ENCODE measurements at regions not wholly inside any gene's neighbourhood (a gene's known extent, or its start where the extent isn't known, plus 50 kb on each side); places are given as distances from the start of the nearest gene placed in this dataset.

DNA sequence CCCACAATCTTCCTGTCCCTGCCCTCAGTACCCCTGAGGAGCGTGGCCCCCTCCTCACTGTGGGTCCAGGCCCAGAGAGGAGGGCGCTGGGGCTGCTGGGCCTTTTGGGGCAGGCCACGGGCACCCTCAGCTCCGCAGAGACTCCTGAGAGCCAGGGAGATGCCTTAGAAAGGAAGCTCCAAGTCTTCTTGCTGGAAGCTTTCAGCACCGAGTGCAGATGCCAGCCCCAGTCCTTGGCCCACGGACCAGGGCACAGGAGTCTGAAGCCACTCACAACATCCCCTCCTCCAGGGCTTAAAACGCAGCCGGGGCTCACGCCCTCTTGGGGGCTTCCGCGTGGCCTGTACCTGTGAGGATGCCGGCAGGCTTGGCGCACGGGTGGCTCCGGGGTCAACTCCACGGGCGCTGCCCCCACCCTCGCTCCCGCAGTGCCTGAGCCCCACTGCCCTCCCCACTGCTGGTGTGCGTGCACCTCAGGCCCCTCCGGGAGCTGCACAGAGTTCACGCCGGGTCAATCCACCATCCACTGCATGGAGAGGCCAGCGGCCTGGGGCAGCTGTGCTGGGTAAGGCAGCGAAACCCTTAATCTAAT lies 72.1 kb upstream of the CTDP1 start:
- ATAC-seq (ENCODE audit: poor library complexity) (no peak), DNase-seq (no peak)
- H3K36me3 Mint-ChIP-seq (ENCODE audit: low read depth), result no peaks in the 10 kb centered on the region
- Histone ChIP-seq H3K36me3 (ENCODE audit: insufficient read depth, low read length) (no peaks in the 10 kb centered on the region), H3K4me3 (ENCODE audit: low read length) (no peak overlapping the region), H3K9me3 (ENCODE audit: control insufficient read depth in 1 of 2, insufficient read depth in 1 of 2, low read length in 2 of 2) (peaks cover 0 to 6% of the 10 kb centered on the region in 2 experiments), H3K4me1 (ENCODE audit: insufficient read depth, low read length) (no peaks in the 10 kb centered on the region), H3K27me3 (ENCODE audit: control insufficient read depth in 1 of 2, insufficient read depth in 2 of 2, low read length in 2 of 2) (no peaks in the 10 kb centered on the region), H3K27ac (ENCODE audit: low read depth in 1 of 2, low read length in 2 of 2) (no peak overlapping the region)
- H3K9me3 Mint-ChIP-seq, result no peaks in the 10 kb centered on the region
- no peaks in the 10 kb centered on the region for H3K4me1 Mint-ChIP-seq (ENCODE audit: low read depth)
- H3K27ac Mint-ChIP-seq, result no peak overlapping the region
- no peaks in the 10 kb centered on the region for H3K27me3 Mint-ChIP-seq
- ChIA-PET CTCF (no interaction called here), POLR2A (no interaction called here)
- TF ChIP-seq, protein P1, sequence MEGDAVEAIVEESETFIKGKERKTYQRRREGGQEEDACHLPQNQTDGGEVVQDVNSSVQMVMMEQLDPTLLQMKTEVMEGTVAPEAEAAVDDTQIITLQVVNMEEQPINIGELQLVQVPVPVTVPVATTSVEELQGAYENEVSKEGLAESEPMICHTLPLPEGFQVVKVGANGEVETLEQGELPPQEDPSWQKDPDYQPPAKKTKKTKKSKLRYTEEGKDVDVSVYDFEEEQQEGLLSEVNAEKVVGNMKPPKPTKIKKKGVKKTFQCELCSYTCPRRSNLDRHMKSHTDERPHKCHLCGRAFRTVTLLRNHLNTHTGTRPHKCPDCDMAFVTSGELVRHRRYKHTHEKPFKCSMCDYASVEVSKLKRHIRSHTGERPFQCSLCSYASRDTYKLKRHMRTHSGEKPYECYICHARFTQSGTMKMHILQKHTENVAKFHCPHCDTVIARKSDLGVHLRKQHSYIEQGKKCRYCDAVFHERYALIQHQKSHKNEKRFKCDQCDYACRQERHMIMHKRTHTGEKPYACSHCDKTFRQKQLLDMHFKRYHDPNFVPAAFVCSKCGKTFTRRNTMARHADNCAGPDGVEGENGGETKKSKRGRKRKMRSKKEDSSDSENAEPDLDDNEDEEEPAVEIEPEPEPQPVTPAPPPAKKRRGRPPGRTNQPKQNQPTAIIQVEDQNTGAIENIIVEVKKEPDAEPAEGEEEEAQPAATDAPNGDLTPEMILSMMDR (IDR thresholded peaks at IDR 0.05), result no peak
- intact Hi-C loops (cut with DNase I, micrococcal nuclease), result no loop called here
- no peak overlapping the region for H3K4me3 Mint-ChIP-seq

DNA sequence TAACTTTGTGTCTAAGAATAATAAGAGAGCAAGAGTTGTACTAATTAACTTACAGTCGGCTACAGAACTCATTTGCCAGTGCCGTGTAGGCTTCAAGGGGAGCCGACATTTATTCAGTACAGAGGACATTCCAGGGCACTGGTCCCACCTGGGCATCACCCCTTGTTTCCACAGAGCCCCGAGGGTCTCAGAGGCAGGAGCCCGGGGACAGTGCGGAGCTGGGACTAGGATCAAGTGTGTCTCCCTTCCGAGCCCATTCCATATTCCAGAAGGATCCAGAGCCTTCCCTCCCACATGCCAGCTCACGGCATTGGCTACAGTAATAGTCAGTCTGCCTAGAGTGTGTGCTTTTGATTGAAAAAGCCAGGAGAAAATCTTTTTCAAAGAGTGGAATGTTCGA lies 71.5 kb upstream of the CTDP1 start:
- TF ChIP-seq, protein P1 (IDR thresholded peaks at IDR 0.05), result no peak
- Mint-ChIP-seq H3K4me1 (ENCODE audit: low read depth) (no peaks in the 10 kb centered on the region), H3K36me3 (ENCODE audit: low read depth) (no peaks in the 10 kb centered on the region), H3K27me3 (no peaks in the 10 kb centered on the region), H3K27ac (no peak overlapping the region), H3K4me3 (no peak overlapping the region), H3K9me3 (no peaks in the 10 kb centered on the region)
- DNase-seq (no peak), ATAC-seq (ENCODE audit: poor library complexity) (no peak)
- no peaks in the 10 kb centered on the region for H3K36me3 ChIP-seq (ENCODE audit: insufficient read depth, low read length)
- H3K4me3 ChIP-seq (ENCODE audit: low read length), result no peak overlapping the region
- intact Hi-C loops (cut with DNase I, micrococcal nuclease), result no loop called here
- H3K9me3 ChIP-seq (ENCODE audit: control insufficient read depth in 1 of 2, insufficient read depth in 1 of 2, low read length in 2 of 2), result peaks cover 0 to 6% of the 10 kb centered on the region in 2 experiments
- no peaks in the 10 kb centered on the region for H3K27me3 ChIP-seq (ENCODE audit: control insufficient read depth in 1 of 2, insufficient read depth in 2 of 2, low read length in 2 of 2)
- ChIA-PET CTCF (no interaction called here), POLR2A (no interaction called here)
- no peaks in the 10 kb centered on the region for H3K4me1 ChIP-seq (ENCODE audit: insufficient read depth, low read length)
- no peak overlapping the region for H3K27ac ChIP-seq (ENCODE audit: low read depth in 1 of 2, low read length in 2 of 2)

DNA sequence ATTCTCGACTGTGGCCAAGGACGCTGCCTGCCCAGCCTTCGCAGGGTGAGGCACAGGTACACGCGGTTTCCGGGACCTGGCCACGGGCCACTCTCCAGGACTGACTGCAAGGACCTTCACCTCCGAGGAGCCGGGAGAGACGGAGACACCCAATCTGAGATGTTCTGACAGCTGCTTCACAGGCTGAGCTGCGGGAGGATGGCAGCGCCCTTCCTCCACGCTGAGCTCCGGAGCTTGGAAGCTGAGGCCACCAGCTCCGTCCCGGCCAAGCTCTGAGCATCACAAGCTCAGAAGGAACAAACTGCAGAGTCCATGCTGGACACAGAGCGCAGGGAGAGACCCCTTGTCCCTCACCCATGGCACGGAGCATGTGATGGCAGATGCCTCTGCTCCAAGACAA lies 71.1 kb upstream of the CTDP1 start:
- Histone ChIP-seq H3K27ac (ENCODE audit: low read depth in 1 of 2, low read length in 2 of 2) (no peak overlapping the region), H3K27me3 (ENCODE audit: control insufficient read depth in 1 of 2, insufficient read depth in 2 of 2, low read length in 2 of 2) (no peaks in the 10 kb centered on the region), H3K4me3 (ENCODE audit: low read length) (no peak overlapping the region), H3K9me3 (ENCODE audit: control insufficient read depth in 1 of 2, insufficient read depth in 1 of 2, low read length in 2 of 2) (peaks cover 0 to 6% of the 10 kb centered on the region in 2 experiments), H3K4me1 (ENCODE audit: insufficient read depth, low read length) (no peaks in the 10 kb centered on the region), H3K36me3 (ENCODE audit: insufficient read depth, low read length) (no peaks in the 10 kb centered on the region)
- Mint-ChIP-seq H3K4me1 (ENCODE audit: low read depth) (no peaks in the 10 kb centered on the region), H3K9me3 (no peaks in the 10 kb centered on the region), H3K36me3 (ENCODE audit: low read depth) (no peaks in the 10 kb centered on the region), H3K4me3 (no peak overlapping the region), H3K27ac (no peak overlapping the region), H3K27me3 (no peaks in the 10 kb centered on the region)
- TF ChIP-seq, protein P1 (IDR thresholded peaks at IDR 0.05), result no peak
- ChIA-PET CTCF (no interaction called here), POLR2A (interaction anchor here (0.6 kb wide), 1 partner anchor 31 kb away, joined by 3 read pairs; no protein-coding TSS in a partner anchor)
- ATAC-seq (ENCODE audit: poor library complexity), result no peak
- intact Hi-C loops (cut with DNase I, micrococcal nuclease), result no loop called here
- no peak for DNase-seq
